Mesothelial cell of epicardium (in vitro differentiated cells): ENCODE measurements at regions not wholly inside any gene's neighbourhood (a gene's known extent, or its start where the extent isn't known, plus 50 kb on each side); places are given as distances from the start of the nearest gene placed in this dataset.

Experiments
- DNase-seq, 2 experiments: peaks; one replicate each; pipeline ENCODE4 v3.0.0; 2021; ENCODE audit warnings: low spot score in 2 of 2; ENCODE audit not compliant: unreplicated experiment in 2 of 2
- H3K27ac Mint-ChIP-seq: 2 replicates; pipeline ENCODE4 v1.8.0; 2021; ENCODE audit warnings: mixed read lengths
- H3K27me3 Mint-ChIP-seq: 2 replicates; pipeline ENCODE4 v1.8.0; 2021; ENCODE audit warnings: low read depth, mixed read lengths
- H3K36me3 Mint-ChIP-seq: 2 replicates; pipeline ENCODE4 v1.8.0; 2021; ENCODE audit warnings: mixed read lengths
- H3K4me1 Mint-ChIP-seq: 2 replicates; pipeline ENCODE4 v1.8.0; 2021; ENCODE audit warnings: mixed read lengths
- H3K4me3 Mint-ChIP-seq: 2 replicates; pipeline ENCODE4 v1.8.0; 2021; ENCODE audit warnings: mild to moderate bottlenecking, moderate library complexity, mixed read lengths
- H3K9me3 Mint-ChIP-seq: 2 replicates; pipeline ENCODE4 v1.8.0; 2021; ENCODE audit warnings: mixed read lengths
- CTCF ChIP-seq: fragments of 200-600 bp; sonication (generic); IDR thresholded peaks from one replicate; pipeline ENCODE4 v1.5.0; 2021; ENCODE audit warnings: antibody characterized with exemption; ENCODE audit not compliant: unreplicated experiment

- TF ChIP-seq CTCF = no peak
- Mint-ChIP-seq H3K4me1 (peaks cover 8% of the 10 kb centered on the region), H3K9me3 (peaks cover 20% of the 10 kb centered on the region), H3K27me3 (no peaks in the 10 kb centered on the region), H3K36me3 (peaks cover 13% of the 10 kb centered on the region), H3K4me3 (no peak overlapping the region), H3K27ac (no peak overlapping the region)
- peak in 1 of 2 experiments; percentile 14 for DNase-seq
Measured at GRCh38 chr2:128465246-128466170, 146.8 kb upstream of the HS6ST1 start.

- no peaks in the 10 kb centered on the region for H3K27me3 Mint-ChIP-seq
- DNase-seq = peak in 1 of 2 experiments; percentile 33
- peaks cover 6% of the 10 kb centered on the region for H3K4me1 Mint-ChIP-seq
- H3K4me3 Mint-ChIP-seq = no peak overlapping the region
- peaks cover 19% of the 10 kb centered on the region for H3K9me3 Mint-ChIP-seq
- H3K27ac Mint-ChIP-seq = no peak overlapping the region
- TF ChIP-seq CTCF = no peak
- peaks cover 12% of the 10 kb centered on the region for H3K36me3 Mint-ChIP-seq
Measured at GRCh38 chr2:128466376-128466775, 147.7 kb upstream of the HS6ST1 start.

- peak in 1 of 2 experiments; percentile 32 for DNase-seq
- Mint-ChIP-seq H3K36me3 (peaks cover 8% of the 10 kb centered on the region), H3K27me3 (no peaks in the 10 kb centered on the region), H3K4me1 (peaks cover 6% of the 10 kb centered on the region), H3K9me3 (peaks cover 15% of the 10 kb centered on the region), H3K4me3 (no peak overlapping the region), H3K27ac (no peak overlapping the region)
- no peak for TF ChIP-seq CTCF
Measured at GRCh38 chr2:128466776-128467175, 148.1 kb upstream of the HS6ST1 start.

GRCh38 chr2:128467321-128467969 lies 148.8 kb upstream of the HS6ST1 start:
- peaks cover 7% of the 10 kb centered on the region for H3K4me1 Mint-ChIP-seq
- TF ChIP-seq CTCF = no peak
- peaks cover 9% of the 10 kb centered on the region for H3K36me3 Mint-ChIP-seq
- H3K27me3 Mint-ChIP-seq = no peaks in the 10 kb centered on the region
- H3K9me3 Mint-ChIP-seq = peaks cover 14% of the 10 kb centered on the region
- H3K27ac Mint-ChIP-seq = peak overlapping the region; percentile 65
- no peak overlapping the region for H3K4me3 Mint-ChIP-seq
- peak in 1 of 2 experiments; percentile 31 for DNase-seq

- peak in 1 of 2 experiments; percentile 37 for DNase-seq
- H3K4me1 Mint-ChIP-seq = peaks cover 10% of the 10 kb centered on the region
- no peak for TF ChIP-seq CTCF
- no peaks in the 10 kb centered on the region for H3K27me3 Mint-ChIP-seq
- H3K9me3 Mint-ChIP-seq = peaks cover 14% of the 10 kb centered on the region
- peaks cover 9% of the 10 kb centered on the region for H3K36me3 Mint-ChIP-seq
- no peak overlapping the region for H3K27ac Mint-ChIP-seq
- no peak overlapping the region for H3K4me3 Mint-ChIP-seq
Measured at GRCh38 chr2:128468186-128468920, 149.7 kb upstream of the HS6ST1 start.
